SK-N-SH treated with all-trans-retinoic acid at 6 μM for 48 hours (cell line): ENCODE measurements at regions not wholly inside any gene's neighbourhood (a gene's known extent, or its start where the extent isn't known, plus 50 kb on each side); places are given as distances from the start of the nearest gene placed in this dataset.
"Not testable (repeated sequence)": the region's sequence is repeated elsewhere in the genome, so short reads cannot be mapped to it uniquely, and the experiment has no call there.

ENCODE experiments used
- ESRRG ChIP-seq: fragments of 250-450 bp; sonication (Bioruptor Pico); IDR thresholded peaks from 2 replicates; pipeline ENCODE4 v1.6.1; 2021; ENCODE audit warnings: mild to moderate bottlenecking
- PATZ1 ChIP-seq: fragments of 250-450 bp; sonication (Bioruptor Pico); IDR thresholded peaks from 2 replicates; pipeline ENCODE4 v1.8.0; 2020; ENCODE audit warnings: mild to moderate bottlenecking, moderate library complexity, borderline replicate concordance
- POU6F1 ChIP-seq: fragments of 250-450 bp; sonication (Bioruptor Pico); IDR thresholded peaks from 2 replicates; pipeline ENCODE4 v1.8.0; 2021; ENCODE audit warnings: low read depth, mild to moderate bottlenecking, moderate library complexity, borderline replicate concordance
- PPARA ChIP-seq: fragments of 250-450 bp; sonication (Bioruptor Pico); IDR thresholded peaks from 2 replicates; pipeline ENCODE4 v1.5.0; 2020; ENCODE audit warnings: mild to moderate bottlenecking, borderline replicate concordance
- SNAI2 ChIP-seq: fragments of 250-450 bp; sonication (Bioruptor Pico); IDR thresholded peaks from 2 replicates; pipeline ENCODE4 v1.5.0; 2020; ENCODE audit warnings: mild to moderate bottlenecking, moderate library complexity
- ZNF565 ChIP-seq: fragments of 450-650 bp; formaldehyde crosslinking; conservative IDR thresholded peaks from 2 replicates; pipeline ENCODE4 v1.5.0; 2020; ENCODE audit warnings: low read depth, mild to moderate bottlenecking, moderate library complexity

GRCh38 chr16:21511315-21512210, 87.8 kb upstream of the METTL9 start:
- not testable (repeated sequence) for TF ChIP-seq ESRRG (CRISPR knock-in tag); PPARA; SNAI2; PATZ1 (CRISPR knock-in tag); POU6F1 (CRISPR knock-in tag); ZNF565 (CRISPR knock-in tag)
